22Rv1 (cell line): ENCODE measurements at regions not wholly inside any gene's neighbourhood (a gene's known extent, or its start where the extent isn't known, plus 50 kb on each side); places are given as distances from the start of the nearest gene placed in this dataset.

Experiments used
- H3K27ac ChIP-seq: fragments of 450-650 bp; 2 replicates; pipeline ENCODE4 v1.5.1; 2017
- CTCF ChIP-seq: fragments of 450-650 bp; IDR thresholded peaks from 2 replicates; pipeline ENCODE4 v1.5.1; 2017; ENCODE audit warnings: mild to moderate bottlenecking
- ZFX ChIP-seq: fragments of 450-650 bp; IDR thresholded peaks from 2 replicates; pipeline ENCODE4 v1.6.1; 2017; ENCODE audit warnings: antibody characterized with exemption, borderline replicate concordance

- no peak overlapping the region for H3K27ac ChIP-seq
- TF ChIP-seq ZFX (no peak), CTCF (no peak)
Measured at GRCh38 chr14:86464341-86464740, 934.4 kb downstream of the FLRT2 start.

GRCh38 chr14:86462193-86462753 lies 932.3 kb downstream of the FLRT2 start:
- no peak overlapping the region for H3K27ac ChIP-seq
- TF ChIP-seq CTCF, result peak; percentile 73
- no peak for TF ChIP-seq ZFX

GRCh38 chr14:86457481-86458135 lies 927.7 kb downstream of the FLRT2 start:
- no peak for TF ChIP-seq ZFX
- TF ChIP-seq CTCF, result no peak
- no peak overlapping the region for H3K27ac ChIP-seq

- TF ChIP-seq CTCF (no peak), ZFX (no peak)
Measured at GRCh38 chr14:86450085-86450484, 920.1 kb downstream of the FLRT2 start.

GRCh38 chr14:86442135-86442534 lies 912.2 kb downstream of the FLRT2 start:
- no peak overlapping the region for H3K27ac ChIP-seq
- TF ChIP-seq ZFX (no peak), CTCF (no peak)

More at GRCh38 chr14:86450085-86450484, 920.1 kb downstream of the FLRT2 start:
- no peak overlapping the region for H3K27ac ChIP-seq

- no peak overlapping the region for H3K27ac ChIP-seq
- TF ChIP-seq CTCF (no peak), ZFX (no peak)
Measured at GRCh38 chr14:86430853-86431252, 900.9 kb downstream of the FLRT2 start.

- no peak overlapping the region for H3K27ac ChIP-seq
- TF ChIP-seq CTCF (no peak), ZFX (no peak)
Measured at GRCh38 chr14:86423214-86423613, 893.3 kb downstream of the FLRT2 start.
